Inflammatory macrophage treated with lipopolysaccharide for 4 hours (primary cell): ENCODE measurements at regions not wholly inside any gene's neighbourhood (a gene's known extent, or its start where the extent isn't known, plus 50 kb on each side); places are given as distances from the start of the nearest gene placed in this dataset.

Experiments
- DNase-seq: peaks from one replicate; pipeline ENCODE4 v3.0.0-alpha.2; 2020

GRCh38 chr13:23488442-23488841, 54.9 kb upstream of the SACS start:
- no peak for DNase-seq

DNA sequence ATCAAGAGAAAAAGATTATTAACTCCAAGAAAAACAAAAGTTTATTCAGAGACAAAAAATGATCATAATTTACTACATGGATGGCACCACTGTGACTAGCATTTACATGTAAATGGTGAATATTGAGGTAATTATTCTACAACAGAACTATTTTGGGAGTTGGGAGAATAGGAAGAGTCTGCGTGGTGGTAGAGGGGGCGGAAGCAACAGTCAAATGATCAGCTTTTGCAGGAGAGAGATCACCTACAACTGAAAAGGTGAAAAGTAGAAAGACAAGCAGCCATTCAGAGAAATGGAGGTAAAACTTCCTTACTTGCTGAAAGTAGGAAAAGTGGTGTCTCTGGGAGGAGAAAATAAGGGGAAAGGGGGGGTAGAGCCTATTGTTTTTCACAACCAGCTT, 62.8 kb upstream of the SACS start:
- no peak for DNase-seq

- DNase-seq = no peak
These were observed 63.7 kb upstream of the SACS start for GRCh38 chr13:23497191-23497590.

- no peak for DNase-seq
These were observed 67.3 kb upstream of the SACS start for GRCh38 chr13:23500849-23501248.

GRCh38 chr13:23504180-23504579, 66.0 kb upstream of the TNFRSF19 start:
- DNase-seq = no peak

- no peak for DNase-seq
These were observed 65.2 kb upstream of the TNFRSF19 start for GRCh38 chr13:23505007-23505406.

DNA sequence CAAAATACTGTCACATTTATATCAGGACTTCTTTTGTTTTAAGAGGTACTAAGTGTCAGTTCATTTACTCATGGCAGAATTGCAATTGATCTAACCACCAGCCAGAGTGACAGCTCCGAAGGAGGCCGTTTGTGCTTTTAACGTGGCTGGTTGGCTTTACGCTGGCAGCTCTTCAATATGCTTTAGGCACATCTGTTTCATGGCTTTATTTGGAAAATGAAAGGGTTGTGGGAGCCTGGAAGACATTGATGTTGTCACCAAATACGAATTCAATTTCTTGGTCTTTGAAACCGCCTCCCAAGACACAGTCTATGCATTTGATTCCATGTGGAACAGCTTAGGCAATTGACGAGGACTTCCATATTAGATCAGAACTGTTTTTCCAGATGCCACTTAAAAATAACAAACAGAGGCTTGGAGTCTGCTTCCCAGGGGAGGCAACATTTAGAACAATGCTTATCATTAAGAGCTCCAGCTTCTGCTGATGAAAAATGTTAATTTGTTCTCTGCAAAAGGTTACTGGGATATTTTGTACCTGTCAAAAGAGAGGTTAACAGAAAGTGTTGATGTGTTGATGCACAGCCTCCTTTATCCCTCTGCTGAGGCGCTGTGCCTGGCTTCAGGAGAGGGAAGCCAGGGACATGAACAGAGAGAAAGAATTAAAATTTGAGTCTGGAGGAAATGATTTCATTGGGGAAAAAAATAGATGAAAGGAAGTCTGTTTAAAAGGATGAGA, 64.0 kb upstream of the TNFRSF19 start:
- no peak for DNase-seq

- DNase-seq = no peak
These were observed 63.4 kb upstream of the TNFRSF19 start for GRCh38 chr13:23506807-23507291.

DNA sequence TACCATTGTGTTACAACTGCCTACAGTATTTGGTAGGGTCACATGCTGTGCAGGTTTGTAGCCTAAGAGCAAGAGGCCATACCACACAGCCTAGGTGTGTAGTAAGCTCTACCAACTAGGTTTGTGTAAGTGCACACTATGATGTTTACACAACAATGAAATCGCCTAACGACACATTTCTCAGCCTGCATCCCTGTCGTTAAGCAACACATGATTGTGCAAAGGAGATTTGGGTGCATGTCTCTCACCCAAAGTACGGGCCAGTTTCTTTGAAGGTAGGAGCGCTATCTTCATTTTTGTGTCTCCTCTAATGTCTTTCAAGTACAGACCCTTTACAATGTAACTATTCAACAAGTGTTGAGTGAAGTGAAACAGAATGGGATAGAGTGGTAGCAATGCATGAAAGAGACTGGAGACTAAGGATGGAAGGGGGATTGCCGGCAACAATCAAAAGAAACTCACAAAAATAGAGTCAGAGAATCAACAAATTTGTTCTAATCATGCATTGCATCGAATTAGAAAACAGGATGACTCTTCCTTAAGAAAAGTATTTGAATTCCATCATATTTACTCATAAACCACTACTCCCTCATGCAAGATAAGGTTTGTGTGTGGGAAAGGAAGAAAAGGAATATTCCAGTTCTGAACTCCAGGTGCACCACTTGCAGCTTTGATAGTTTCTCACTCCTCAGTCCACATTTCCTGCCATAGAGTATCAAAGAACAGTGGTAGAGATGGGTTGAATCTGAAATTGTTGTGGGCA, 60.2 kb upstream of the TNFRSF19 start:
- DNase-seq = no peak

GRCh38 chr13:23510544-23510916, 59.7 kb upstream of the TNFRSF19 start:
- DNase-seq = no peak

GRCh38 chr13:23510979-23511735, 59.1 kb upstream of the TNFRSF19 start:
- DNase-seq = peak; percentile 32

DNA sequence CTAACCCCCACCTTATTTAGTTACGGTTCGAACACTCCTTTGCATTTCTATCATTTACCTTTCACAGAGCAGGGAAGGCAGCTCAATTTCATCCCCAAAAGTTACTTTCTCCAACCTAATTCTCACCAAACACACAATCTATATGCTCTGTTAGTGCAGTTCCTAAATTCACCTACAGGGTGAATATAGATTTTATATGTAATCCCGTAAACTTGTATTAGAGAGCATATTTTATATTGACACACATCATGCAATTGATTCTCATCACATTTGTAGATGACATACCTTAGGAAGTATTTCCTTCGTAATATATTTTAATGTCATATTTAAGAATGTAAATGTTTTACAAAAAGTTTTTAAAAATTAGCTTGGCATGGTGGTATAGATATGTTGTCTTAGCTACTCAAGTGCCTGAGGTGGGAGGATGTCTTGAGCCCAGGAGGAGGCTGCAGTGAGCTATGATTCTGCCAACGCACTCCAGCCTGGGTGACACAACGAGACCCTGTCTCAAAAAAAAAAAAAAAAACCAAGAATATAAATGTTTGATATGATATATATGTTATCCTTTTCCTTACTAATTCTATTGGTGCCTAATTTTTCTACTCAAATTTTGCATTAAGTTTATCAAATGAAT, 57.3 kb upstream of the TNFRSF19 start:
- no peak for DNase-seq

GRCh38 chr13:23513455-23513854, 56.8 kb upstream of the TNFRSF19 start:
- no peak for DNase-seq

GRCh38 chr13:23514076-23514475, 56.1 kb upstream of the TNFRSF19 start:
- no peak for DNase-seq

DNA sequence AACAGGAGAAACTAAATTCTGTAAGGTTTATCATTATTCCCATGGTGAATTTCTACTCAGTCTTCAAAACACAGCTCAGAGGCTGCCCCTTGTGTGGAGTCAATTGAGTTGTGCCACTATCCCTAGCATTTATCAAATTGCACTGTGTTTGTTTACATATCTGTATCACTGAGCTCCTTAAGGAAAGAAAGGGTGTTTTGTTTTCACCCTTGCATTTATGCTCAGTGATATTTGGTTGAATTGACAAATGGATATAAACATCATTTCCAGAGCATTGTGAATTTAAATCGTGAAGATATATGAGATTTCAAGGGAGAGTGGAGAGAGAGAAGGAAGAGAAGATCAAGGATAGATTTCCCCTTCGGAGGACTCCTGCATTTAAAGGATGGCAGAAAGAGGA, 55.1 kb upstream of the TNFRSF19 start:
- DNase-seq = no peak

DNA sequence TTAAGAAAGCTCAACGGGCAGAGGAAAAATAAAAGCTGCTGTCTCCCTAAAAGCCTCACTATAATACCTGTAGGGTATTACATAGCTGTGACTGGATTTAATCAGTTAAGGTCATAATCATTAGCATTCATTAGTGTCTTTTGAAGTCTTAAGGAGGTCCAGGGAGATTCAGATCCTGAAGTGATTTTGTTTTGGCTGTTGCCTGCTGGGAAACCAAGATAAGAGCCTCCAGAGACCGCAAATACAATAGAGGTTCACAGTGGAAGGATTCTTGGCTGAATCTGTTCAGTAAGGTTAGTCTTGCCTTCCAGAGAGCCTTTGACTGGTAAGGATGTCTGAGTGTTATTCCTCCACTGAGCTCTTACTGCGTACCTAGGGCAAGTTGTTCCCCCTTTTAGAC, 54.0 kb upstream of the TNFRSF19 start:
- DNase-seq = no peak

DNA sequence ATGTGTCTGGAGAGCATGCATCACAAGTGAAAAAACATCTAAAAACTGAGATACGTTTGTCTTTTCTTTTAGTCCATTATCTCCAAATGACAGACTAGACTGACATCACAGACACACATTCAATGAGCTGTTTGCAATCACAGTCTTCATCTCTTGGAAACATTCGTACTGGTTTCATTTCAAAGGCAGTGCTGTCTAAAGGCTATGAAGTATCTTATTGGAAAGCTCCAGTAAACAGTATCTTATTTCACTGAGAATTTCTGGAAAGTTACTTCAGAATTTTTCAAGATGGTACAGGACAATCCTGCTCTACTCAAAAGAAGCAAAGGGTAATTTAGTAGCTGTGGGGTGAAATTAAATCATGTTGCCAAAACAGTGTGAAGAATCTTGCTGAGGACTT, 53.5 kb upstream of the TNFRSF19 start:
- DNase-seq = no peak

GRCh38 chr13:23518231-23518630, 52.0 kb upstream of the TNFRSF19 start:
- no peak for DNase-seq
